ENCODE measurements at regions not wholly inside any gene's neighbourhood (a gene's known extent, or its start where the extent isn't known, plus 50 kb on each side); places are given as distances from the start of the nearest gene placed in this dataset.

DNA sequence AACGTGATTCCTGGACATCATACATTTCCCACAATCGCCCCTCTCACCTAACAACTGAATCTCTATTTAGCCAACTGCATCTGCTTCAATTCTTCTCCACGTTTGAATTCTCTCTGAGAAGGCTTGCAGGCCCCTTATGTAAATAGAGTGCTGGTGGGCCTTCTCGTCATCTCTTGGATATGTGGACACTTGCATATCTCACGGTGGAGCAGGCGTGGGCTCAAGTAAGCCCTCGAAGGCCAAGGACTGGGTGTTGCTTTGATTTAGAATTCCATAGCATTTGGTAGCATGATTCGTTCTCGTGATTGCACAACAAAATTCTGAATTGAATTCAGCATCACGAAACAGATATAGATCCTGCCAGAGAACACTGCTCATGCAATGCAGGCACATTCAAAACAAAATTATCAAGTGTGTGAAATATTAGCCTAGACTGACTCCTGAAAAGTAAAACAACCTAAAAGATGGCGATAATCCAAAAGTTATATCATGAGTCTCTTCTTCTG is 613.6 kb downstream of the TFAP2A start:
- TF ChIP-seq, protein P1, sequence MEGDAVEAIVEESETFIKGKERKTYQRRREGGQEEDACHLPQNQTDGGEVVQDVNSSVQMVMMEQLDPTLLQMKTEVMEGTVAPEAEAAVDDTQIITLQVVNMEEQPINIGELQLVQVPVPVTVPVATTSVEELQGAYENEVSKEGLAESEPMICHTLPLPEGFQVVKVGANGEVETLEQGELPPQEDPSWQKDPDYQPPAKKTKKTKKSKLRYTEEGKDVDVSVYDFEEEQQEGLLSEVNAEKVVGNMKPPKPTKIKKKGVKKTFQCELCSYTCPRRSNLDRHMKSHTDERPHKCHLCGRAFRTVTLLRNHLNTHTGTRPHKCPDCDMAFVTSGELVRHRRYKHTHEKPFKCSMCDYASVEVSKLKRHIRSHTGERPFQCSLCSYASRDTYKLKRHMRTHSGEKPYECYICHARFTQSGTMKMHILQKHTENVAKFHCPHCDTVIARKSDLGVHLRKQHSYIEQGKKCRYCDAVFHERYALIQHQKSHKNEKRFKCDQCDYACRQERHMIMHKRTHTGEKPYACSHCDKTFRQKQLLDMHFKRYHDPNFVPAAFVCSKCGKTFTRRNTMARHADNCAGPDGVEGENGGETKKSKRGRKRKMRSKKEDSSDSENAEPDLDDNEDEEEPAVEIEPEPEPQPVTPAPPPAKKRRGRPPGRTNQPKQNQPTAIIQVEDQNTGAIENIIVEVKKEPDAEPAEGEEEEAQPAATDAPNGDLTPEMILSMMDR (IDR thresholded peaks at IDR 0.05): no peak
- TF ChIP-seq POLR2AphosphoS5 (IDR thresholded peaks at IDR 0.05; ENCODE audit: insufficient read depth in 1 of 2, low read depth in 1 of 2) (no peak), POLR2A (IDR thresholded peaks at IDR 0.05) (no peak)

Data from vagina (tissue), 2 donors.